Osteoblast (primary cell): ENCODE measurements at regions not wholly inside any gene's neighbourhood (a gene's known extent, or its start where the extent isn't known, plus 50 kb on each side); places are given as distances from the start of the nearest gene placed in this dataset.

Experiments
- DNase-seq: peaks from one replicate; pipeline ENCODE4 v3.0.0; 2011; ENCODE audit warnings: low spot score, mixed read lengths; ENCODE audit not compliant: insufficient read length; ENCODE audit errors: missing footprints
- H2AFZ ChIP-seq: 2 replicates; pipeline ENCODE4 v1.6.0; 2011; ENCODE audit warnings: mild to moderate bottlenecking, low read length
- H3K27ac ChIP-seq: 2 replicates; pipeline ENCODE4 v1.5.1; 2011; ENCODE audit warnings: mild to moderate bottlenecking, low read depth, low read length, moderate library complexity
- H3K27me3 ChIP-seq: 2 replicates; pipeline ENCODE4 v1.6.0; 2012; ENCODE audit warnings: mild to moderate bottlenecking, control low read depth, inconsistent platforms, low read length, moderate library complexity; ENCODE audit not compliant: insufficient read depth
- H3K36me3 ChIP-seq: 2 replicates; pipeline ENCODE4 v1.5.1; 2011; ENCODE audit warnings: mild to moderate bottlenecking, low read length, control low read depth, moderate library complexity; ENCODE audit not compliant: insufficient read depth
- H3K4me1 ChIP-seq: 2 replicates; pipeline ENCODE4 v1.5.1; 2011; ENCODE audit warnings: mild to moderate bottlenecking, low read length, control low read depth, moderate library complexity; ENCODE audit not compliant: insufficient read depth
- H3K4me2 ChIP-seq: 2 replicates; pipeline ENCODE4 v1.6.0; 2011; ENCODE audit warnings: mild to moderate bottlenecking, low read length; ENCODE audit not compliant: insufficient read depth
- H3K4me3 ChIP-seq: fragments of 200-600 bp; sonication (generic); 3 replicates; pipeline ENCODE4 v1.5.1; 2012; ENCODE audit warnings: mild to moderate bottlenecking, low read length, inconsistent platforms; ENCODE audit not compliant: insufficient read depth
- H3K79me2 ChIP-seq: 2 replicates; pipeline ENCODE4 v1.6.0; 2012; ENCODE audit warnings: mild to moderate bottlenecking, low read length, control low read depth, inconsistent platforms; ENCODE audit not compliant: insufficient read depth
- H3K9me3 ChIP-seq: 2 replicates; pipeline ENCODE4 v1.5.1; 2011; ENCODE audit warnings: low read depth, low read length, control low read depth
- H4K20me1 ChIP-seq: 2 replicates; pipeline ENCODE4 v1.6.0; 2012; ENCODE audit warnings: mild to moderate bottlenecking, low read length, control low read depth; ENCODE audit not compliant: insufficient read depth
- CTCF ChIP-seq: IDR thresholded peaks from 2 replicates; pipeline ENCODE4 v1.5.1; 2011; ENCODE audit warnings: mild to moderate bottlenecking, low read depth, low read length, moderate library complexity; ENCODE audit errors: extremely low read depth

GRCh38 chr11:91097083-91097482 is 874.2 kb upstream of the CHORDC1 start:
- Histone ChIP-seq H3K4me2 (no peak overlapping the region), H3K4me1 (no peaks in the 10 kb centered on the region), H3K27ac (no peak overlapping the region), H3K27me3 (no peaks in the 10 kb centered on the region), H3K9me3 (no peaks in the 10 kb centered on the region), H3K4me3 (no peak overlapping the region), H4K20me1 (no peaks in the 10 kb centered on the region), H2AFZ (no peak overlapping the region), H3K79me2 (no peaks in the 10 kb centered on the region), H3K36me3 (no peaks in the 10 kb centered on the region)
- no peak for DNase-seq
- TF ChIP-seq CTCF, result no peak

GRCh38 chr11:91093141-91093540 is 870.3 kb upstream of the CHORDC1 start:
- Histone ChIP-seq H3K27ac (no peak overlapping the region), H3K4me1 (no peaks in the 10 kb centered on the region), H3K27me3 (no peaks in the 10 kb centered on the region), H3K4me2 (no peak overlapping the region), H4K20me1 (no peaks in the 10 kb centered on the region), H3K4me3 (no peak overlapping the region), H3K79me2 (no peaks in the 10 kb centered on the region), H3K9me3 (no peaks in the 10 kb centered on the region), H2AFZ (no peak overlapping the region), H3K36me3 (no peaks in the 10 kb centered on the region)
- no peak for TF ChIP-seq CTCF
- DNase-seq, result peak; percentile 27

- H3K9me3 ChIP-seq, result no peaks in the 10 kb centered on the region
- no peaks in the 10 kb centered on the region for H3K4me1 ChIP-seq
- no peaks in the 10 kb centered on the region for H3K27me3 ChIP-seq
- no peaks in the 10 kb centered on the region for H3K36me3 ChIP-seq
- no peak overlapping the region for H3K4me2 ChIP-seq
- H4K20me1 ChIP-seq, result no peaks in the 10 kb centered on the region
- H2AFZ ChIP-seq, result no peak overlapping the region
- no peaks in the 10 kb centered on the region for H3K79me2 ChIP-seq
- TF ChIP-seq CTCF, result no peak
- DNase-seq, result no peak
- no peak overlapping the region for H3K27ac ChIP-seq
- no peak overlapping the region for H3K4me3 ChIP-seq
Measured at GRCh38 chr11:91091563-91091962, 868.7 kb upstream of the CHORDC1 start.

GRCh38 chr11:91086028-91086427 is 863.2 kb upstream of the CHORDC1 start:
- H3K4me3 ChIP-seq, result no peak overlapping the region
- H2AFZ ChIP-seq, result no peak overlapping the region
- no peak for DNase-seq
- no peaks in the 10 kb centered on the region for H3K4me1 ChIP-seq
- no peak overlapping the region for H3K27ac ChIP-seq
- no peaks in the 10 kb centered on the region for H3K79me2 ChIP-seq
- no peak for TF ChIP-seq CTCF
- H3K4me2 ChIP-seq, result no peak overlapping the region
- H4K20me1 ChIP-seq, result no peaks in the 10 kb centered on the region
- H3K27me3 ChIP-seq, result no peaks in the 10 kb centered on the region
- H3K36me3 ChIP-seq, result no peaks in the 10 kb centered on the region
- H3K9me3 ChIP-seq, result no peaks in the 10 kb centered on the region
